SK-N-MC (cell line): ENCODE measurements at regions not wholly inside any gene's neighbourhood (a gene's known extent, or its start where the extent isn't known, plus 50 kb on each side); places are given as distances from the start of the nearest gene placed in this dataset.

Experiments used
- DNase-seq: peaks from one replicate; pipeline ENCODE4 v3.0.0-alpha.2; 2011; ENCODE audit warnings: low read depth, low spot score
- H3K27ac ChIP-seq: fragments of 200-600 bp; sonication (generic); 2 replicates; pipeline ENCODE4 v1.5.1; 2016; ENCODE audit warnings: mixed run types
- H3K36me3 ChIP-seq: fragments of 200-600 bp; sonication (generic); 2 replicates; pipeline ENCODE4 v1.6.1; 2017; ENCODE audit warnings: antibody characterized with exemption, low read length, mixed read lengths; ENCODE audit not compliant: insufficient read depth
- H3K4me3 ChIP-seq: fragments of 200-600 bp; sonication (generic); 2 replicates; pipeline ENCODE4 v1.5.1; 2016
- H3K9ac ChIP-seq: fragments of 200-600 bp; sonication (generic); 2 replicates; pipeline ENCODE4 v1.8.0; 2017; ENCODE audit warnings: mixed run types, mixed read lengths; ENCODE audit not compliant: insufficient read length
- H3K9me3 ChIP-seq: fragments of 200-600 bp; sonication (generic); 2 replicates; pipeline ENCODE4 v1.6.1; 2017; ENCODE audit warnings: low read depth, mild to moderate bottlenecking, antibody characterized with exemption, low read length, moderate library complexity, mixed read lengths
- EZH2 ChIP-seq: fragments of 200-600 bp; sonication (generic); IDR thresholded peaks from one replicate; pipeline ENCODE4 v1.6.1; 2017; ENCODE audit warnings: antibody characterized with exemption
- FOXP2 ChIP-seq: optimal IDR thresholded peaks from 2 replicates; pipeline ENCODE3; 2011; ENCODE audit warnings: mild to moderate bottlenecking, moderate library complexity; ENCODE audit not compliant: insufficient read depth; ENCODE audit errors: extremely low read length, control extremely low read depth
- POLR2AphosphoS5 ChIP-seq: IDR thresholded peaks from 2 replicates; pipeline ENCODE4 v1.6.1; 2012; ENCODE audit warnings: mild to moderate bottlenecking, low read depth, low read length, borderline replicate concordance

DNA sequence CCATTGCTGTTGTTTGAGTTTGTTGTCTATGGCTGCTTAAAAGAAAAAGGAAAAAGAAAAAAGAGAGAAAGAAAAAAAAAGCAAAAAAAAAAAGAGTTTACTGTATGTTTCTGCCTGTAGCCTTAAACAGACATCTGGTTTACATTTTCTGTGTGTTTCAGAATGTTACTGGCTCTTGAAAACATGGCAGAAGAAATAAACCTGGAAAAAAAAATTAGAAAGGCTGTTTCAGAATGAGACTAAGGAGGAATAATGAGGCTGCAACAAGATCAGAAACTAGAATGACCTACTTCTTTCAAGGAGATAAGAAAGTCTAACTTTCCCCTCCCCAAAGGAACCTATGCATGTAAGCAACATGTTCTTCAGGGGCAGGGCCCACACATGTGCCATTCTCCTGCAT, 292.1 kb downstream of the DIPK2A start:
- Histone ChIP-seq H3K27ac (peak overlapping the region; percentile 60), H3K9me3 (no peaks in the 10 kb centered on the region), H3K36me3 (no peaks in the 10 kb centered on the region), H3K9ac (peak overlapping the region; percentile 32), H3K4me3 (peak overlapping the region; percentile 16; the same call in 1 of the 2 replicates)
- no peak for TF ChIP-seq POLR2AphosphoS5
- no peak for TF ChIP-seq FOXP2
- TF ChIP-seq EZH2 = no peak
- DNase-seq = no peak

DNA sequence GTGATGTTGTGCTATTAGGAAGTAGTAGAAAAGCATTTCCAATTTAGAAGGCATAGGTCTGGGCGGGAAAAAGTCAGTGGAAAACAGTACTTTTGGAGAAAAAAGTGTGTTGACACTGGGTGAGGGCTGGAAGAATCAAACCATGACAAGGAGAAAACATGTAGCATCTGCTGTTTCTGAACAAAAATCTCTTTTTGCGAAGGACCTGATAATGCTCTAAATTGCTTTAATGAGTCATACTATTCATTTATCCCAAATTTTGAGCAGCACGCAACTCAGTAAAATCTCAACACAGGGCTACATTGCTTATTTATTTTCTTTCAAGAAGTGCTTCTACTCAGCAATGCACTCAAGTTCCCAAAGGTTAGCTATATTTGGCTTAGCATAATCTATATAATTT, 292.7 kb downstream of the DIPK2A start:
- DNase-seq = no peak
- Histone ChIP-seq H3K36me3 (no peaks in the 10 kb centered on the region), H3K27ac (no peak overlapping the region), H3K9me3 (no peaks in the 10 kb centered on the region), H3K4me3 (no peak overlapping the region), H3K9ac (no peak overlapping the region)
- TF ChIP-seq POLR2AphosphoS5 (no peak), EZH2 (no peak), FOXP2 (no peak)

DNA sequence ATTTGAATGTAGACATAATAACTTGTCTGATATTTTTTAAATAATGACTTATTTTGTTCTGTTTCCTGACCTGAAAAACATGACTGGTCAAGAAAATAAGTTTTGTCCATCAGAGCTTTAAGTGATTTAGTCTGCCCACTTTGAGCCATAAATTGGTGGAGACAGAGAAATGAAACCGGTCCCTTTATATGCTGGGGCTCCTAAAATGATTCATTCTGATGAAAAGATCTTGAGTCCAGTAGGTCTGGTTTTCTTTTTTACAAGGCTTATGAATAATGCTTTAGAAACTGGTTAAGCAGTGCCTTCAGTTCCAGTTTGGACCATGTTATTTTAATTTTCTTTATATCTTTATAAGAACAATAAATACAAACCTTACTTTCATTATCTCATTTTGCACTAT, 293.2 kb downstream of the DIPK2A start:
- Histone ChIP-seq H3K27ac (no peak overlapping the region), H3K9ac (no peak overlapping the region), H3K36me3 (no peaks in the 10 kb centered on the region), H3K4me3 (no peak overlapping the region), H3K9me3 (no peaks in the 10 kb centered on the region)
- TF ChIP-seq POLR2AphosphoS5 (no peak), EZH2 (no peak), FOXP2 (no peak)
- no peak for DNase-seq

DNA sequence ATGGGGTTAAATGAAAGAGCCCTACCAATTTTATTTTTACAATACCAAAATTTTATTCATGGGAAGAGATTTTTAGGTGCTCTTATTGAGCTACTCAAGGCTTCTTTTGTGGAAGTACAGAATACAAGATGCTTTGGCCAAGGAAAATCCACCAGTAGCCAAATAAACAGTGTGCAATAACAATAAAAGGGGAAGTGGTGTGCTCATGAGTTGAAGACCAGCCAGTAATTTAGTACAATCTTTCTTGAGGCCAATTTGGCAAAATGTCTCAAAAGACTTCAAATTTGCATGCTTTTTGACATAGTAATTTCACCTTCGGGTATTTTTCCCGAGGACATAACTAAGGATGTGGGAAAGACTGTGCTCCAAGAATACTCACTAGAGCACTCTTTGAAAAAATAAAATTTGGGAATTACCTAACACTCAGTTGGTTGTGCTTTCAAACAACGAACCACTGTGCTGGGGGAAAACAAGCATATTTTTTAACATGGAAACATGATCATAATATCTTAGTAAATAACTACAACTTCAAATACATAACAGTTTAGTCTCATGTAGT, 294.0 kb downstream of the DIPK2A start:
- TF ChIP-seq FOXP2 (no peak), EZH2 (no peak), POLR2AphosphoS5 (no peak)
- no peak overlapping the region for H3K4me3 ChIP-seq
- DNase-seq = no peak

DNA sequence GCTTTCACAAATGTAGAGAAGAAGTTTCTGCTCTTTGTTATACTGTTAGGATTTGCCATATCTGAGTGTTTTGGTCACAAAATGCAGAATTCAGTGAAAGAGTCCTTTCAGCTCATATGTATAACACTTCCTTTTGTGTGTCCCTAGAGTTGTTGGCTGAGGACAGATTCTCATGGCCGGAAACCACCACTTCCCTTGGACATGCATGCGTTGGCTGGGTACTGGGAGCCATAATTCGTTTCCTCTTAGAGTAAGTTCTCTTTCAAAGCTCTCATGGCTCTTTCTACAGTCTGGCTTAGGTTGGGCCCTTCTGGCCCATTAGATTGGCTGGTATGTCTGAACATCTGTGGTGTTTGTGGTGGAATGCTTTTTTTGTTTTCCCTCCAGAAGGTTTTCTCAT, 298.5 kb downstream of the DIPK2A start:
- H3K9me3 ChIP-seq = no peaks in the 10 kb centered on the region
- H3K36me3 ChIP-seq = no peaks in the 10 kb centered on the region
- no peak for DNase-seq
- H3K27ac ChIP-seq = no peak overlapping the region
- H3K9ac ChIP-seq = no peak overlapping the region
- no peak overlapping the region for H3K4me3 ChIP-seq
- no peak for TF ChIP-seq EZH2
- no peak for TF ChIP-seq FOXP2
- TF ChIP-seq POLR2AphosphoS5 = no peak

More for the DNA sequence above, 294.0 kb downstream of the DIPK2A start:
- no peak overlapping the region for H3K9ac ChIP-seq
- H3K36me3 ChIP-seq = no peaks in the 10 kb centered on the region
- no peak overlapping the region for H3K27ac ChIP-seq
- H3K9me3 ChIP-seq = no peaks in the 10 kb centered on the region

DNA sequence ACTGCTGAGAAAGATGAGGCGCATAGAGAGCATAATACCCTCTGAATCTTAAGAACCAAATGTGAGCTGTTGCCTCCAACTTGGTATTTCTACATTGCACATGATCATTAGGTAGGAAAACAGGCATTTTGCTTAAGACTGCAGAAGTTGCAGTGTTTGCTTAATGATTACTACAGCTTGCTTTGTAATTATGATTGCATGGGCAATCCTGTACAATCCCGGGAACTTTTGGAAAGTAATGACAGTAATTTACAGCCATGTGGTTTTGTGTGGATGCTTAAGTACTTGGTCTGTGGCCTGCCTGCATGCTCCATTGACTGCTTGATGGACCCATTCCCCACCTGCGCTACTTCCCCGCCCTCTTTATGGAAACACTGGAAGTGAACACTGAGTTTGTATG, 301.1 kb downstream of the DIPK2A start:
- H3K4me3 ChIP-seq = no peak overlapping the region
- no peak for TF ChIP-seq FOXP2
- TF ChIP-seq POLR2AphosphoS5 = no peak
- no peak for TF ChIP-seq EZH2
- H3K27ac ChIP-seq = no peak overlapping the region; the same call in 1 of the 2 replicates
- no peak overlapping the region for H3K9ac ChIP-seq
- no peak for DNase-seq
- H3K9me3 ChIP-seq = no peaks in the 10 kb centered on the region
- no peaks in the 10 kb centered on the region for H3K36me3 ChIP-seq

DNA sequence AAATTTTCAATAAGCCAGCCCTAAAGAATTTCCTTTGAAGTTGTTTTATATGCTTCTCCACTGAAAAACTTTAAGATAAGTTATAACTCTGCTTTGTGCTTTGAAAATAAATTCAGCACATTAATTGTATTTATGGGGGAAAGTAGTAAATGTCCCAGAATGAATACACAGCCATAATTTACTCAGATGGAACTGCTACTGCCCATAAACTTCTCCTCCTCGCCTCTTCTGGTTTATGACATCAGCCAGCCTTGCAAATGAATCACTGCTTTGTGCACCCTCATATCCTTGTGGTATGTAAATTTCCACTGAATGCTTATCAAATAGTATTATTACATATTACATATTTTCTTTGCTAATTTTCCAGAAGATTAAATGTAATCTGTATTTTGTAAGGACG, 302.0 kb downstream of the DIPK2A start:
- DNase-seq = peak; percentile 66

DNA sequence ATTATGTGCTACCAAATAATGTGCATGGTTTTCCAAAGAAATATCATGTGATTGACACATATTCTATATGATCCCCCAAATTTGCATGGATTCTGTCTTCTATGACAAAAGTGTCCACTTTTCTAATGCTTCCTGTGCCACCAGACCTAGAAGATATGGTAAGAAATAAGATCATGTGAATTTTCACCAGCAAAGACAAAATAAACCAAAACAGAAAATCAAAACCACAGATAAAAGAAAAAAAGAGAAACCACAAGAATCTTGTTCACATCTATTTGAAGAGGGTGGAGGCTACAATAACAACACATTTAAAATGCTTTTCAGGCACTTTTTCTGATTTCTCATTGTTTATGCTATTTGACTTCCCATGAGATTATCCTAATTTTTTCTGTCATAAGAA, 303.4 kb downstream of the DIPK2A start:
- no peak for TF ChIP-seq FOXP2
- TF ChIP-seq POLR2AphosphoS5 = no peak
- no peak for TF ChIP-seq EZH2
- H3K9ac ChIP-seq = no peak overlapping the region
- no peaks in the 10 kb centered on the region for H3K36me3 ChIP-seq
- no peak overlapping the region for H3K4me3 ChIP-seq
- no peak overlapping the region for H3K27ac ChIP-seq
- DNase-seq = no peak
- H3K9me3 ChIP-seq = no peaks in the 10 kb centered on the region

More for the DNA sequence above, 302.0 kb downstream of the DIPK2A start:
- no peaks in the 10 kb centered on the region for H3K36me3 ChIP-seq
- peak overlapping the region; percentile 51 for H3K27ac ChIP-seq
- H3K4me3 ChIP-seq = peak overlapping the region; percentile 44
- no peak for TF ChIP-seq EZH2
- TF ChIP-seq FOXP2 = no peak
- peak; percentile 53; the same call in 1 of the 2 replicates for TF ChIP-seq POLR2AphosphoS5
- H3K9me3 ChIP-seq = no peaks in the 10 kb centered on the region
- peak overlapping the region; percentile 9 for H3K9ac ChIP-seq

DNA sequence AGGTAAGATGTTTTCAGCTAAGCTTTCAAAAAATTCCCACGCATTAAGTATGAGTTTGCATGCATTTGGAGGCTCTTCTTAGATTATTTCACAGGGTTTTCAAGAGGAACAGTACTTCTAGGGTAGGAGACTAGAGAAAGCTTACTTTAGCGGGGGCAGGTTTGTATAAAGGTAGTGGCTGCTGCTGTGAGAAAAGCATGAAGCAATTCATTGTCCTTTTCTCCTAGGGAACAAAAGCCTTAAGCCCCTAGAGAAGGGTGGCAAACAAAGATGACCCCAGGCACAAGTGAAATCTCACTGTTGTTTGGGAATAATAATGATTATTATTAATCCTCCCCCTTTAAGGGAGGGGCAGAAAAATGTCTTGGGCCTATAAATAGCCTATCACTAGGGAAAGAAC, 310.7 kb downstream of the DIPK2A start:
- TF ChIP-seq POLR2AphosphoS5 (no peak), EZH2 (no peak), FOXP2 (no peak)

More for the DNA sequence above, 310.7 kb downstream of the DIPK2A start:
- no peak for DNase-seq
- Histone ChIP-seq H3K9ac (no peak overlapping the region), H3K4me3 (no peak overlapping the region), H3K36me3 (no peaks in the 10 kb centered on the region), H3K27ac (no peak overlapping the region), H3K9me3 (no peaks in the 10 kb centered on the region)
